Endothelial cell of umbilical vein (primary cell): ENCODE measurements at regions not wholly inside any gene's neighbourhood (a gene's known extent, or its start where the extent isn't known, plus 50 kb on each side); places are given as distances from the start of the nearest gene placed in this dataset.
A peak's percentile ranks its signal among the peaks of the same experiment; 100 is the strongest.

Experiments used
- BruUV-seq: library from RNA; stranded (reverse); fragments of 400-500 nt; replicated peaks from 2 replicates; lab custom pipeline; 2021; lab: Mats Ljungman, UMichigan
- CTCF ChIA-PET: fragments of 300-600, 350-600 bp; sonication (Branson Sonifier 250); formaldehyde crosslinking; loops from one replicate; lab custom pipeline; 2021; ENCODE audit warnings: antibody characterized with exemption, inconsistent platforms; lab: Charles Lee
- POLR2A ChIA-PET: fragments of 300-600, 350-600 bp; sonication (Branson Sonifier 250); formaldehyde crosslinking; loops from one replicate; lab custom pipeline; 2021; ENCODE audit warnings: antibody characterized with exemption, inconsistent platforms; lab: Charles Lee
- DNase-seq: peaks from one replicate; pipeline ENCODE4 v3.0.0-alpha.2; 2011; ENCODE audit warnings: low read depth, low spot score
- FAIRE-seq: peaks from 2 replicates; lab custom pipeline; 2011; peaks lifted over from hg19 to GRCh38; lab: Jason Lieb, UNC
- H2AFZ ChIP-seq: 2 replicates; pipeline ENCODE4 v1.6.0; 2012; ENCODE audit warnings: low read depth, low read length, control low read depth, inconsistent platforms
- H3K27ac ChIP-seq: 2 replicates; pipeline ENCODE4 v1.5.1; 2011; ENCODE audit warnings: low read depth, mild to moderate bottlenecking, control low read depth, low read length, moderate library complexity; ENCODE audit not compliant: insufficient read depth
- H3K27me3 ChIP-seq, 2 experiments: 2 replicates each; pipeline versions ENCODE4 v1.6.0 to v1.6.1; 2011; ENCODE audit warnings: low read length in 2 of 2, mixed read lengths in 1 of 2; ENCODE audit not compliant: control insufficient read depth in 2 of 2, insufficient read depth in 2 of 2
- H3K36me3 ChIP-seq, 2 experiments: 2 replicates in 1 of 2; 3 replicates in 1 of 2; pipeline ENCODE4 v1.5.1; 2011; ENCODE audit warnings: low read length in 2 of 2, mild to moderate bottlenecking in 1 of 2, moderate library complexity in 1 of 2; ENCODE audit not compliant: control insufficient read depth in 2 of 2, insufficient read depth in 2 of 2; ENCODE audit errors: extremely low read depth in 1 of 2
- H3K4me1 ChIP-seq: 3 replicates; pipeline ENCODE4 v1.5.1; 2011; ENCODE audit warnings: mild to moderate bottlenecking, low read length; ENCODE audit not compliant: control insufficient read depth, insufficient read depth; ENCODE audit errors: extremely low read depth
- H3K4me2 ChIP-seq: 2 replicates; pipeline ENCODE4 v1.6.1; 2011; ENCODE audit warnings: low read length, control low read depth, mixed read lengths; ENCODE audit not compliant: insufficient read depth
- H3K4me3 ChIP-seq, 3 experiments: fragments of 200-600 bp in 1 of 3; sonication (generic), shearing (Covaris generic) in 1 of 3; replicated peaks in 1 of 3; 2 replicates each; pipeline ENCODE4 v1.5.1; 2011 to 2016; ENCODE audit warnings: control low read depth in 3 of 3, low read length in 3 of 3, mild to moderate bottlenecking in 2 of 3, inconsistent platforms in 1 of 3, low read depth in 1 of 3, moderate library complexity in 1 of 3; ENCODE audit not compliant: insufficient read depth in 1 of 3
- H3K79me2 ChIP-seq: 2 replicates; pipeline ENCODE4 v1.6.0; 2012; ENCODE audit warnings: low read length, inconsistent platforms; ENCODE audit not compliant: control insufficient read depth, insufficient read depth
- H3K9ac ChIP-seq: replicated peaks from 2 replicates; pipeline ENCODE3; 2011; ENCODE audit warnings: low read length, control low read depth; ENCODE audit not compliant: insufficient read depth; ENCODE audit errors: extremely low read depth
- H3K9me1 ChIP-seq: replicated peaks from 3 replicates; pipeline ENCODE4 v1.6.0; 2011; ENCODE audit warnings: mild to moderate bottlenecking, low read length; ENCODE audit not compliant: control insufficient read depth, insufficient read depth; ENCODE audit errors: extremely low read depth
- H3K9me3 ChIP-seq: replicated peaks from 2 replicates; pipeline ENCODE4 v1.5.1; 2012; ENCODE audit warnings: low read length, inconsistent platforms; ENCODE audit not compliant: control insufficient read depth, insufficient read depth
- H4K20me1 ChIP-seq: replicated peaks from 2 replicates; pipeline ENCODE3; 2011; ENCODE audit warnings: mild to moderate bottlenecking, low read length; ENCODE audit not compliant: control insufficient read depth, insufficient read depth; ENCODE audit errors: extremely low read depth
- CTCF ChIP-seq, 2 donors: IDR thresholded peaks; 1 replicate in 1 of 2; 2 replicates in 1 of 2; pipeline ENCODE4 v1.5.1; 2011; ENCODE audit warnings: low read length in 2 of 2, mild to moderate bottlenecking in 2 of 2, moderate library complexity in 2 of 2, control low read depth in 1 of 2, inconsistent platforms in 1 of 2, low read depth in 1 of 2; ENCODE audit not compliant: insufficient read depth in 1 of 2; ENCODE audit errors: extremely low read depth in 1 of 2
- EZH2 ChIP-seq: IDR thresholded peaks from 2 replicates; pipeline ENCODE4 v1.6.1; 2012; ENCODE audit warnings: borderline replicate concordance, low read depth, mild to moderate bottlenecking, moderate library complexity, low read length, inconsistent platforms; ENCODE audit not compliant: severe bottlenecking
- FOS ChIP-seq: IDR thresholded peaks from 2 replicates; pipeline ENCODE4 v1.6.1; 2011; ENCODE audit warnings: mild to moderate bottlenecking, low read length, moderate library complexity, borderline replicate concordance; ENCODE audit not compliant: insufficient read depth
- GATA2 ChIP-seq: IDR thresholded peaks from 2 replicates; pipeline ENCODE4 v1.7.0; 2011; ENCODE audit warnings: low read depth, mild to moderate bottlenecking, moderate library complexity, mixed read lengths, low read length; ENCODE audit not compliant: insufficient read length, insufficient read depth
- JUN ChIP-seq: IDR thresholded peaks from 2 replicates; pipeline ENCODE4 v1.6.1; 2011; ENCODE audit warnings: borderline replicate concordance, low read depth; ENCODE audit not compliant: insufficient read length, insufficient read depth
- MAX ChIP-seq: IDR thresholded peaks from 2 replicates; pipeline ENCODE4 v1.6.1; 2011; ENCODE audit not compliant: insufficient read depth, insufficient read length
- MYC ChIP-seq: IDR thresholded peaks from one replicate; pipeline ENCODE4 v1.6.1; 2011; ENCODE audit warnings: mild to moderate bottlenecking, low read depth, low read length
- POLR2A ChIP-seq: IDR thresholded peaks from 2 replicates; pipeline ENCODE4 v1.6.1; 2012; ENCODE audit warnings: low read depth, mild to moderate bottlenecking, control low read depth, low read length
- POLR2AphosphoS5 ChIP-seq: IDR thresholded peaks from 2 replicates; pipeline ENCODE4 v1.6.1; 2012; ENCODE audit warnings: low read depth, mild to moderate bottlenecking, control low read depth, low read length, moderate library complexity; ENCODE audit not compliant: insufficient read depth
- dilution Hi-C: fragments of 300-500 bp; cut with MboI; formaldehyde crosslinking; loops from one replicate; pipeline ENCODE4 v1.15.0; 2019; ENCODE audit warnings: low sequenced_read_pairs; ENCODE audit not compliant: extremely low pct_ligation_motif_present
- intact Hi-C: fragments of 100-400 bp; cut with micrococcal nuclease; formaldehyde crosslinking; loops from one replicate; pipeline ENCODE4 v1.10.0; 2022

GRCh38 chr3:146975476-146975875 is 370.3 kb upstream of the PLSCR5 start:
- Histone ChIP-seq H3K27ac (no peak overlapping the region), H3K27me3 (no peaks in the 10 kb centered on the region), H3K4me2 (no peak overlapping the region), H3K4me1 (no peaks in the 10 kb centered on the region), H4K20me1 (no peaks in the 10 kb centered on the region), H3K9ac (no peak overlapping the region), H3K79me2 (no peaks in the 10 kb centered on the region), H3K36me3 (no peaks in the 10 kb centered on the region), H3K9me1 (no peaks in the 10 kb centered on the region), H3K4me3 (no peak overlapping the region), H2AFZ (no peak overlapping the region), H3K9me3 (no peaks in the 10 kb centered on the region)
- ChIA-PET CTCF (no interaction called here), POLR2A (no interaction called here)
- dilution Hi-C loops (no loop called here), intact Hi-C loops (no loop called here)
- FAIRE-seq (no peak), DNase-seq (peak; percentile 79)
- no TSS peak for BruUV-seq
- no peak for TF ChIP-seq CTCF (IDR thresholded peaks at IDR 0.05; ENCODE audit: extremely low read depth in 1 of 2, insufficient read depth in 1 of 2, low read depth in 1 of 2, low read length in 2 of 2)
- no peak for TF ChIP-seq EZH2
- no peak for TF ChIP-seq POLR2A
- no peak for TF ChIP-seq POLR2AphosphoS5
- TF ChIP-seq MAX = no peak
- no peak for TF ChIP-seq GATA2
- no peak for TF ChIP-seq JUN
- no peak for TF ChIP-seq MYC
- no peak for TF ChIP-seq FOS
